HL-60 (cell line): ENCODE measurements at regions not wholly inside any gene's neighbourhood (a gene's known extent, or its start where the extent isn't known, plus 50 kb on each side); places are given as distances from the start of the nearest gene placed in this dataset.

ENCODE experiments used
- GABPA ChIP-seq: IDR thresholded peaks from 2 replicates; pipeline ENCODE4 v1.6.1; 2012; ENCODE audit warnings: low read depth
- POLR2AphosphoS5 ChIP-seq: IDR thresholded peaks from 2 replicates; pipeline ENCODE4 v1.6.1; 2012; ENCODE audit warnings: low read depth
- TF ChIP-seq, protein P1 (sequence below): IDR thresholded peaks from 2 replicates; pipeline ENCODE4 v1.6.1; 2012; ENCODE audit warnings: low read depth; ENCODE audit not compliant: insufficient replicate concordance

DNA sequence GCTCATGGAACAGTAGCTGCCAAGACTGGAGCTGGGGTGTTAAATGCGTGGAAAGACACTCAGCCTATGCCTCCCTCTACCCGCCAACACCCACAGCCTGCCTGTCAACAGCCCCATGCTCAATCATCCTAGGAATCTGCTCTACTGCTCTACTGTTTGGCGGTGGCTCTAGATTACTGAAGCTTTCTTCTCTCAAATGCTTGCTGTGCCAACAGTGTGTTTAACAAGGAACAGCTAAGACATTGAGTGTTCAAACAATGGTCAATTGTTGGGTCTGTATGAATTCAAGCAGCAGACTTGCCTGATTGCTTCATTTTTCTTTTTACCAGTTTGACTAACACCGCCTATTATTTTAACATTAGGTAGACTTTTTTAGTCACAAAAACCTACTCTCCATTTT is 258.6 kb downstream of the SOD2 start:
- TF ChIP-seq, protein P1, sequence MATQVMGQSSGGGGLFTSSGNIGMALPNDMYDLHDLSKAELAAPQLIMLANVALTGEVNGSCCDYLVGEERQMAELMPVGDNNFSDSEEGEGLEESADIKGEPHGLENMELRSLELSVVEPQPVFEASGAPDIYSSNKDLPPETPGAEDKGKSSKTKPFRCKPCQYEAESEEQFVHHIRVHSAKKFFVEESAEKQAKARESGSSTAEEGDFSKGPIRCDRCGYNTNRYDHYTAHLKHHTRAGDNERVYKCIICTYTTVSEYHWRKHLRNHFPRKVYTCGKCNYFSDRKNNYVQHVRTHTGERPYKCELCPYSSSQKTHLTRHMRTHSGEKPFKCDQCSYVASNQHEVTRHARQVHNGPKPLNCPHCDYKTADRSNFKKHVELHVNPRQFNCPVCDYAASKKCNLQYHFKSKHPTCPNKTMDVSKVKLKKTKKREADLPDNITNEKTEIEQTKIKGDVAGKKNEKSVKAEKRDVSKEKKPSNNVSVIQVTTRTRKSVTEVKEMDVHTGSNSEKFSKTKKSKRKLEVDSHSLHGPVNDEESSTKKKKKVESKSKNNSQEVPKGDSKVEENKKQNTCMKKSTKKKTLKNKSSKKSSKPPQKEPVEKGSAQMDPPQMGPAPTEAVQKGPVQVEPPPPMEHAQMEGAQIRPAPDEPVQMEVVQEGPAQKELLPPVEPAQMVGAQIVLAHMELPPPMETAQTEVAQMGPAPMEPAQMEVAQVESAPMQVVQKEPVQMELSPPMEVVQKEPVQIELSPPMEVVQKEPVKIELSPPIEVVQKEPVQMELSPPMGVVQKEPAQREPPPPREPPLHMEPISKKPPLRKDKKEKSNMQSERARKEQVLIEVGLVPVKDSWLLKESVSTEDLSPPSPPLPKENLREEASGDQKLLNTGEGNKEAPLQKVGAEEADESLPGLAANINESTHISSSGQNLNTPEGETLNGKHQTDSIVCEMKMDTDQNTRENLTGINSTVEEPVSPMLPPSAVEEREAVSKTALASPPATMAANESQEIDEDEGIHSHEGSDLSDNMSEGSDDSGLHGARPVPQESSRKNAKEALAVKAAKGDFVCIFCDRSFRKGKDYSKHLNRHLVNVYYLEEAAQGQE: no peak
- TF ChIP-seq POLR2AphosphoS5: no peak
- no peak for TF ChIP-seq GABPA
